HG03064 (cell line): ENCODE measurements at regions not wholly inside any gene's neighbourhood (a gene's known extent, or its start where the extent isn't known, plus 50 kb on each side); places are given as distances from the start of the nearest gene placed in this dataset.
A peak's percentile ranks its signal among the peaks of the same experiment; 100 is the strongest.
"Not testable (repeated sequence)": the region's sequence is repeated elsewhere in the genome, so short reads cannot be mapped to it uniquely, and the experiment has no call there.

Experiments
- ATAC-seq: cut with Tn5 transposase; IDR thresholded peaks from one replicate; pipeline ENCODE4 v1.9.1; 2021; ENCODE audit warnings: low read depth; ENCODE audit not compliant: unreplicated experiment

- ATAC-seq = no peak
These were observed 173.3 kb upstream of the WWC1 start for GRCh38 chr5:168118042-168118668.

- no peak for ATAC-seq
These were observed 170.9 kb upstream of the WWC1 start for GRCh38 chr5:168120401-168121137.

- ATAC-seq = no peak
These were observed 170.3 kb upstream of the WWC1 start for GRCh38 chr5:168121138-168121494.

GRCh38 chr5:168123631-168124528 lies 167.6 kb upstream of the WWC1 start:
- ATAC-seq = peak; percentile 92

- no peak for ATAC-seq
These were observed 165.8 kb upstream of the WWC1 start for GRCh38 chr5:168125445-168126199.

- no peak for ATAC-seq
These were observed 164.8 kb upstream of the WWC1 start for GRCh38 chr5:168126606-168127005.

- no peak for ATAC-seq
These were observed 163.3 kb upstream of the WWC1 start for GRCh38 chr5:168128111-168128510.

- no peak for ATAC-seq
These were observed 162.9 kb upstream of the WWC1 start for GRCh38 chr5:168128557-168128956.

- ATAC-seq = no peak
These were observed 159.9 kb upstream of the WWC1 start for GRCh38 chr5:168131519-168131918.

GRCh38 chr5:168132241-168132641 lies 159.2 kb upstream of the WWC1 start:
- no peak for ATAC-seq

- ATAC-seq = peak; percentile 94
These were observed 155.5 kb upstream of the WWC1 start for GRCh38 chr5:168135897-168136296.

- peak; percentile 11 for ATAC-seq
These were observed 155.1 kb upstream of the WWC1 start for GRCh38 chr5:168136340-168136739.

GRCh38 chr5:168137265-168137664 lies 154.2 kb upstream of the WWC1 start:
- peak; percentile 58 for ATAC-seq

GRCh38 chr5:168140241-168140640 lies 151.2 kb upstream of the WWC1 start:
- ATAC-seq = no peak

GRCh38 chr5:168142402-168142801 lies 149.0 kb upstream of the WWC1 start:
- no peak for ATAC-seq

- not testable (repeated sequence) for ATAC-seq
These were observed 147.9 kb upstream of the WWC1 start for GRCh38 chr5:168143521-168143920.

- no peak for ATAC-seq
These were observed 144.3 kb upstream of the WWC1 start for GRCh38 chr5:168147106-168147505.

- no peak for ATAC-seq
These were observed 143.7 kb upstream of the WWC1 start for GRCh38 chr5:168147568-168148360.

GRCh38 chr5:168151041-168151440 lies 140.4 kb upstream of the WWC1 start:
- no peak for ATAC-seq

- no peak for ATAC-seq
These were observed 138.8 kb upstream of the WWC1 start for GRCh38 chr5:168152660-168153059.
